Brain microvascular endothelial cell (primary cell): ENCODE measurements at regions not wholly inside any gene's neighbourhood (a gene's known extent, or its start where the extent isn't known, plus 50 kb on each side); places are given as distances from the start of the nearest gene placed in this dataset.

Source experiments
- DNase-seq: peaks from one replicate; pipeline ENCODE4 v3.0.0-alpha.2; 2020
- H3K27ac ChIP-seq: fragments of 250-450 bp; sonication (Bioruptor Pico); 2 replicates; pipeline ENCODE4 v1.5.1; 2020; ENCODE audit warnings: mild to moderate bottlenecking, moderate library complexity
- H3K27me3 ChIP-seq: fragments of 250-450 bp; sonication (Bioruptor Pico); replicated peaks from 2 replicates; pipeline ENCODE4 v1.5.1; 2020; ENCODE audit warnings: mild to moderate bottlenecking
- H3K36me3 ChIP-seq: fragments of 250-450 bp; sonication (Bioruptor Pico); replicated peaks from 2 replicates; pipeline ENCODE4 v1.5.1; 2020; ENCODE audit warnings: mild to moderate bottlenecking
- H3K4me3 ChIP-seq: 2 replicates; pipeline ENCODE4 v1.5.1; 2011; ENCODE audit warnings: low read depth, mild to moderate bottlenecking, control low read depth, low read length, moderate library complexity
- CTCF ChIP-seq: IDR thresholded peaks from 2 replicates; pipeline ENCODE4 v1.5.1; 2011; ENCODE audit warnings: low read depth, mild to moderate bottlenecking, moderate library complexity, low read length, control low read depth, inconsistent platforms; ENCODE audit errors: missing control alignments
- in situ Hi-C: cut with HindIII; loops from 2 replicates; pipeline ENCODE4 v1.10.0; 2017; ENCODE audit warnings: low sequenced_read_pairs, low pct_ligation_motif_present

DNA sequence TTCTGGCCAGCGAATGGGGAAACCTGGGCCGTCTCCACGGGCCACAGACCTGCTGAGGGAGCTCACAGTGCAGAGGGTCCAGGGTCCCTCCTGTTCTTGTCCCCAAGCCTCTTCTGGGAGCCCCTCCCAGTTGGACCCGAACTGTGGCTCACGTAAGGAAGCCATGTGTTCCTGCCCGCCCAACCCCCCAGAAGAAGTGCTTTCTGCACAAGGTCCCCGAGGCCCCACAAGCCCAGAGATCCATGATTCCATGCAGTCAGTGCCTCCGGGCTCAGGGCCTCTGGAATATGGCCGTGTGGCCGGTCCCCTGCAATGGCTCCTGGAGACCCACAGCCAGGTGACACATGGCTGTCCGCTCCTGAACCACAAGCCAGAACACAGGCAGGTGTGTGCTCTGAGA, 272.4 kb downstream of the C16orf95 start:
- H3K4me3 ChIP-seq, result no peak overlapping the region
- no peaks in the 10 kb centered on the region for H3K36me3 ChIP-seq
- in situ Hi-C loops, result no loop called here
- no peak overlapping the region for H3K27ac ChIP-seq
- no peak for DNase-seq
- no peak for TF ChIP-seq CTCF
- H3K27me3 ChIP-seq, result no peaks in the 10 kb centered on the region

DNA sequence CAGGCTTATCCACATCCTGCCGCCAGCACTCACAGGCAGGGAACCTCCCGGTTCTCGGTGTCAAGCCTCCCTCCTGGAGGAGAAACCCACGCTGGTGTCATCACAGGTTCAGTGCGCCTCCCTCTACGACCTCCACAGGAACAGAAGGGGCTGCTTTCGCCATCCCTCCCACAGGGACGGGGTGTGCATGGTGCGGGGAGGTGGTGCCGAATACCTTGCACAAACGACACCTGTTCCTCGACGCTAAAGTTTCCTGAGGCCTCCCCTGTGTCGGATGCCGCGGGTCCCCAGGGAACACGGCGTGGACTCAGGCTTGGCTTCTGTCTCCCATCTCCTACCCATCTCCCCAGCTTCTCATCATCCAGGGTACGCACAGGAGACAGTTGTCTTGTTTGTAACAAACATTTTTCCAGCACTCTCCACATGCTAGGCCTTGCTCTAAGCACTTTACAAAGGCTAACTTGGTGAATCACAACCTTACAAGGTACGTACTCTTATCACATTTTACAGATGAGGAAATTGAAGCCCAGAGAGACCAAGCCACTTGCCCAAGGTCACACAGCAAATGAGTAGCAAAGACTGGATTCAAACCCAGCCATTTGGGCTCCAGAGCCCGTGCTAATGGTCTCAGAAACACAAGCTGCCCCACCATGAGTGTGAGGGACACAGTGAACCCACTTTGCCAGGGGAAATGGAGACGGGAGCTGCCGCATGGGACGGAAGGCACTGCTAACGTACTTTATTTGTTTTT, 271.6 kb downstream of the C16orf95 start:
- Histone ChIP-seq H3K27me3 (no peaks in the 10 kb centered on the region), H3K36me3 (no peaks in the 10 kb centered on the region), H3K27ac (no peak overlapping the region), H3K4me3 (no peak overlapping the region)
- in situ Hi-C loops, result no loop called here
- no peak for DNase-seq
- no peak for TF ChIP-seq CTCF

DNA sequence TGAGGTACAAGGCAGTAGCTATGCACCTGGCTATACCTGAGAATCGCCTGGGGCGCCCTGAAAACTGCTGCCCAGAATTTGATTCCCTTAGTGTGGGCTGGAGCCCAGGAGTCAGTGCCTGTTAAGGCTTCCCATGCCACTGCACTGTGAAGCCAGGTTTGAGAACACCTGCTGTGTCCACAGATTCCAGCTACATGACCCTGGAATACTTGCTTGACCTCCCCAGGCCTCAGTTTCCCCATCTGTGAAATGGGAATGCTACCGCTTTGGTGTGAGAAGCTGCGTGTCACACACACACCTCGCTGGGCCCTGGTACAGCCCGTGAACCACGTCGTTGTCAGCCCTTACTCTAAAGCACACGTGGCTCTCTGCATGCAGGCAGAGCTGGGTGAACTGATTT, 271.0 kb downstream of the C16orf95 start:
- no peak for DNase-seq
- H3K27me3 ChIP-seq, result no peaks in the 10 kb centered on the region
- H3K4me3 ChIP-seq, result no peak overlapping the region
- no peaks in the 10 kb centered on the region for H3K36me3 ChIP-seq
- TF ChIP-seq CTCF, result no peak
- H3K27ac ChIP-seq, result no peak overlapping the region
- in situ Hi-C loops, result no loop called here

DNA sequence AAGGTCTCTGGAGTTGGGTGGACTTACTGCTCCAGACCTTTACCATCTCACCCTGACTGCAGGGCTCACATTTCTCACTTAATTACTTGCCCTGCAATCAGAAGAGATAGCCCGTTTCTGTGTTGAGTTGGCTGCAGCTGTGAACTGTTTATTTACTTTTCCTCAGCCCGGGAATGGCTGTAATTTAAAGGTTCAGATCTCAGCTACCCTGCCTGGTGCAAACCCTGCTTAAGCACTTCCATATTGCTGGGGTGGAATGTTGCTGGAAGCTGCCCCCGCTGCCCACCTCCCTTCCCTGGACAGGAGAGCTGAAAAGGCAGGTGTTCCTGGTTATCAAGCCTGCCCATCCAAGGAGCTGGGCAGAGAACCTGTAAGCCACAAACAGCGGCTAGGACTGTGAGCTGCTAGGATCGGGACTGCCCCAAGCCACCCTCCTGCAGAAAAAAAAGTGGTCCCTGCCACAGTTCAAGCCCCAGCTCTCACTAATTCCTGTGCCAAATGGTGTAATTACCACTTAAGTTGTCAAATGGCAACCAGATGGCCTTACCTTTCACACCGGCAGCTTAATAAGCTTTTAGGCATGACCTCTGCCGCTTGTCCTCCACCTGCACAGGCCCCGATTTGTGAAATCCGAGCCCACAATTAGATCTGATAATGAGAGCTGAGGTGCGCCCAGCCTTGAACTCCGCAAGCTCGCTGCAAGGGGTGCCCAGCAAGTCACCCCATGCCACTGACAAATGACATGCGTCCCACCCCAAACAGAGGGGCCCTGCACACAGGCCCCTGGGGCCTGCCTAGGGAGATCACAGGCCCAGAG, 269.8 kb downstream of the C16orf95 start:
- in situ Hi-C loops, result no loop called here
- no peak overlapping the region for H3K27ac ChIP-seq

DNA sequence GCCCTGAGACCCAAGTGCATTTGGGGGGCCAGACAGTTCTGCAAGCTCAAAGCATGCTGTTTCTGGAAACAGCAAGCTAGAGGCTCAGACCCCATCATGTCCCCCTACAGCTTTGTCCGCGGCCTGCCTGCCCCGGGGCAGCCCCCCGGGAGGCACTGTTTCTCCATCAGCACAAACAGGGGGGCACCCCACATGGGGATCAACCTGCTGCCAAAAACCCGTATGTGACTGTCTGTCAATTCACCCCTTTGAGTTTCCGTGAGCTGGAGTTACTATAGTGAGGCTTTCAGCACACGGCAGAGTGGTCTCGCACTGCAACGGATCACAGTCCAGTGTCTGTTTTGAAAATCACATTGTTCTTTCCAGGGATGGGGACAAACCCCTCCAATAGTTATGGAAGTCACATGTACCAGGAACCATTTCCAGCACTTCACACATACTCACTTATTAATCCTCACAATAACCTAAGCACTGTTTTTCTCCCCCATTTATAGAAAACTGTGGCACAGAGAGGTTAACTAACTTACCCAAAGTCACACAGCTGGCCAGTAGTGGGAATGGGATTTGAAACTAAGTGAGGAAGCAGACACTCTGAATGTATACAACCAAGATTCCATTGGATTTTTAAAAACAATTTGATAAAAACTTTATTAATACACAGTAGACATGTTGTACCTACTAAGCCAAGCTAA, 269.0 kb downstream of the C16orf95 start:
- Histone ChIP-seq H3K4me3 (no peak overlapping the region), H3K27me3 (no peaks in the 10 kb centered on the region), H3K36me3 (no peaks in the 10 kb centered on the region), H3K27ac (no peak overlapping the region)
- in situ Hi-C loops, result no loop called here
- no peak for TF ChIP-seq CTCF
- DNase-seq, result no peak

More for the DNA sequence above, 269.8 kb downstream of the C16orf95 start:
- Histone ChIP-seq H3K27me3 (no peaks in the 10 kb centered on the region), H3K36me3 (no peaks in the 10 kb centered on the region), H3K4me3 (no peak overlapping the region)
- TF ChIP-seq CTCF, result no peak
- no peak for DNase-seq
